Fibroblast of skin of left biceps (primary cell): ENCODE measurements at regions not wholly inside any gene's neighbourhood (a gene's known extent, or its start where the extent isn't known, plus 50 kb on each side); places are given as distances from the start of the nearest gene placed in this dataset.
"Not testable (repeated sequence)": the region's sequence is repeated elsewhere in the genome, so short reads cannot be mapped to it uniquely, and the experiment has no call there.

ENCODE experiments used
- DNase-seq, 2 experiments: peaks; one replicate each; pipeline ENCODE4 v3.0.0-alpha.2; 2013; ENCODE audit warnings: low read depth in 2 of 2

DNA sequence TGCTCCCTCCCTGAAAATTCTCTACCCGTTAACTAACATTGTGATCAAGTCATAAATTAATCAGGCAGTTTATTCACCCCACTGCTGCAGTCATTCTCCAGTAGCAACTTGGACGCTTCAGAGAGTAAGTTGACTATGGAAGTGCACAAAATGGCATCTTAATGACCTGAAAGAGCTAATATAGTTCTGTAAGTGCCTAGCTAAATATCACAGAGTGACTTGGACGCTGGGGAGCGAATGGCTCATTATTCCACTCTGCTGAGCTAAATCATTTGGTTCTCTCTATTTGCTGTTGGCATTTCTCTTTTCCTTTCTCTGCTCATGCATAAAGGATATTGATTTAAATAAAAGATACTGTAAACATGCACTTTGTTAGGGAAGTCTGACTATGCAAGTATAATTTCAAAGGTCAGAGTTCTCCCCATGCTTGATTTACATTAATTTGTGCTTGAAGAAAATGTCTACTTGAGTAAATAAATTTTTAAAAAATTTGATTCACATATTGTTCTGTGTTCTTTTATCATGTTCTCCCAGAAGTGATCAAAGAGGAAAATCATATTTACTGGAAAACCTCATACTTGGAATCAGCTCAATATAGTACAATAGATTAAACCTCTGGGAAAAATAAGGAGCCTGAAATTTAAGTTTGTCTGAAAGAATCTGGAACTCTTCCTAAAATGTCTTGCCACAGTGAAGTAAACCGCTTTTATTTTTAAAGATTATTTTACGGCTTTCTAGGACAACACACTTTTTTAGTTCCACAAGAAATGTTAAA lies 169.5 kb upstream of the HAPLN1 start:
- no peak for DNase-seq

- DNase-seq: no peak
These were observed 157.5 kb upstream of the HAPLN1 start for GRCh38 chr5:83877911-83878706.

DNA sequence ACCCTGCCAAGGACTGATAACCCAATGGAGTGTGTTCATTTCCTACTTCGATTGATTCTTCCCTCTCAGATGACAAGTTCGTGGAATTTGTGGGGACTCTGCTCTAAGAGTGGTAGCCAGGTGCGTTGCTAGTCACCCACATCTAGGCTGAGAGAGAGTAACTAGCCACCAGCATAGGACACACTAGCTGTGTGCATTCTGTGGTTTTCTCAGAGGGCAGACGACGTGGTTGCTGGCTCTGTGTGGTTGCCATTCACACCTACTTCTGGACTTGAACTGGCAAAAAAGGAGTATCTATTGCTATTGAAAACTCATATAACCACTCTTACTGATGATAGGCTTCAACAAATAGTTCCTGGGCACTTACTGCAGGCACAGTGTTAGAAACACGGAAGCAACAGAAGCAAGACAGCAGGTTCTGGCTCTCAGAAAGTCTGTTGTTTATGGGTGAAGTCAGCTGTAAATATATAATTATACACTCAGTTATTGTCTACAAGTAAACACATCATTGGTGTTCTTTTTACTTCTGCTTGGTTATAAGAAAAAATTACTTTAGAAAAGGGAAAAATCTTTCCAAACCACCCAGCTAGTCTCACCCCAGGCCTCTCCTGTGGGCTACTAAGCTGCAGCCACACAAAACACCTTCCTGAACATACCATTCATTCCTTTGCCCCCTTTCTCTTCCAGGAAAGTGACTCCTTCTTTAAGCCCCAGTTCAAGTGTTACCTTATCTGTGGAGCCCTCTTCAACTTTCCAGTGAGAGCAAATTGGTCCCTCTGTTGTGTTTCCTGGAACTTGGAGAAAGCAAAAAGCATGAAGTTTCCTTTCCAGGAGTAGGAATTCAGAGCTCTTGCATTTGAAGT lies 151.1 kb upstream of the HAPLN1 start:
- DNase-seq: no peak

DNA sequence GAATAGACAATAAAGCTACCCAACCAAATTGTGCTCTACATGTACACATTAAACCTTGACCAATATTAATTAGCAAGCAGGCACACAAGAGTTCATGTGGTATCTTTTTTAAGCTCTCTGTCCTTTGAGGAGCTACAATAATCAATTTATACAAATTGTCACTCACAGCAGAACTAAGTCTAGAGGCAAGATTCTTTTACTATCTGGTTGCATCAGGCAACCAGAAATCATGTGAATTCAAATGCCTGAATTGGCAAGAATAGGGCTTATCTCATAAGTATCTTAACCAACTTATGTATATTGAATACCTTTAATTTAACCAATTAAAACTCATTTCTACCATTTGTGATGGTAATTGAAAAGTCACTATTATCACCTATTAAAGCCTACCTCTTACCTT lies 145.5 kb upstream of the HAPLN1 start:
- DNase-seq: no peak

DNA sequence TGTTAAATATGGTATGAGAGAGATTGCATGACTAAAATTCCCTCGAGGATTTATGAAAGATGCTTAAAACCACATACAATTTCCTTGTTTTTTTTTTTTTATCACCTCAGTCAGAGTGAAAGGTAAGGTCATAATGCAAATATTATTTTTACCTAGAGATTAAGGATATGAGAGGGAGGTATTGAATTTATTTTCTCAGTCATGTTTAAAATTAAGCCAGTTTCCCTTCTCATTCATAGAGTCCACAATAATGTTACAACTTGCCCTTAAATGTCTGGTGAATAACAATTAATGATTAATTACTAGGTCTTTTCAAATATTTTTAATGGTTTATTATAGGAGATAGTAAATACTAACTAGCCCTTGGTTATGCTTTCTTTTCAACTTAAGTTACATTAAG lies 144.9 kb upstream of the HAPLN1 start:
- no peak for DNase-seq

- DNase-seq: no peak
These were observed 144.0 kb upstream of the HAPLN1 start for GRCh38 chr5:83864652-83865051.

DNA sequence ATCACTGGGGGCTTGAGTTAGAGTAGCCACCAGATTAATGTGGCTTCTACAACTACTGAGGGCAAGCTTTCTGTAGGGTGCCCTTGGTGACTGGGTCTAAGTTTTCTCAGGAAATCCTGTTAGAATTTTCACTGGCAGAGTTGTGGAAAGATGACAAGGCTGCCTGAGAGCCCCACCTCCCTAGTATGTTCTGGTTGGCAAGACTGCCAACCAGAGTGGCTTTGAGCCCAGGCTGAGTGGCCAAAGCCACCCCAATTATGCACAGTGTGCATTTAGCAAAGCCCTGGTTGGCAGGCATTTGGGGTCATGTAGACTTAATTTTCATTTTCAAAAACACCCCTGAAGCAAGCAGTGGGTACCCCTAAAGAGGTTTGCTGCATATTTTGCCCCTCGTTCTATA lies 136.7 kb upstream of the HAPLN1 start:
- no peak for DNase-seq

GRCh38 chr5:83856881-83857280 lies 136.2 kb upstream of the HAPLN1 start:
- DNase-seq: no peak

GRCh38 chr5:83850412-83850811 lies 129.8 kb upstream of the HAPLN1 start:
- DNase-seq: not testable (repeated sequence)

- no peak for DNase-seq
These were observed 128.3 kb upstream of the HAPLN1 start for GRCh38 chr5:83848941-83849340.

DNA sequence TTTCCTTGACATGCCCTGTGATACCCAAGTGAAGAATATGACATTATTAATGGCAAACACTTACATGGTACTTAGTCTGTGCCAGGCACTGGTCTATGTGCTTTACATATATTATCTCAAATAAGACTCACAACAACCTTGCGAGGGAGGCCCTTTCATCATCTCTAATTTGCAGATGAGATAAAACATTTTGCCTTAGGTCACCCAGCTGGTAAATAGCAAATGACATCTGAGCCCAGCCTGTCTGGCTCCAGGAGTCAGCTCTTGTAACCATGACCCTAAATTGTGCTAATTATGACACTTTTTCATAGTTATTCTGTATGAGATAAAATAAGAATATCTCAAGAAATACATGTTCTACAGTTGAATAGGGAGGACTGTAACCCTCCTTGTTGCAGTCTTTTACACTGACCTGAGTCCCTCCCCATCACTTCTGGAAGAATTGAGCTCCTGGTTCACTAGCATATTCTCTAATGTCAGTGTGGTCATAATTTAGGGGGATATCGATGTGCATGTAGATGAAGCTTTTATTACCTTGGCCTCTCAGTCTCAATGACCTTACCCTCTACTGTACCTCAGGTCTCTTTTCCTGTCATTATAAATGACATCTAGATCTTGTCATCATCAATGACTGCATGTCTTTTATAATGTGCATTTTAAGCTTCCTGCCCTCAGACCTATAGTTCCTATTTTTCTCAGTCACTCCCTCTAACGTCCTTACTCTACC lies 126.1 kb upstream of the HAPLN1 start:
- no peak for DNase-seq

DNA sequence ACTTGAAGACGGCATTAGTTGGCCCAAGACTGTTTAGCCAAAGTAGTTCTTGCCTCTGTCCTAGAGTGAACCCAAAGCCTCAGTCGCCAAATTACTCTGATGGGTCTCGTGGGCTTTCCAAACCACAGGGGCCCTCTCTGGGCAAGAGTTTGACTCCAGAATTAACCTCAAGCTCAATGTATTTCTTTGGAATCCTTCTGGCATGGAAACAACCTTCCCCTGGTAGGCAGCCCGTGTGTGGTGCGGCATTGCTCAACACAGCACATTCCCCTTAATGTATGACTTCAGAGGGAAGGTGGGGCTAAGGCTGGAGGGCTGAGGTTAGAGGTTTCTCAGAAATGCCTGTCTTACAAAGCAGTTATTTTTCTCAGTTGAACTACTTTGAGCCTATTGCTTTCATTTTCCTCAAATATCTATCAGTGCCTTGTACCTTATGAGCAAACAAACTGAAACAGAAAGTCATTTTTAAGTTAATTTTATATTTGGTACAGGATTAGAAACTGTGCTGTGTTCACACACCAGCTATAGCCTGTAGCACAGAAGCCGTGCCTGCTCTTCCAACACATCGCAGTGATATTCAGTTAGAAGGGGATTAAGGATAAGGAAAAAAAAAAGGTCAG lies 123.9 kb upstream of the HAPLN1 start:
- peak; percentile 84 to 88 for DNase-seq

DNA sequence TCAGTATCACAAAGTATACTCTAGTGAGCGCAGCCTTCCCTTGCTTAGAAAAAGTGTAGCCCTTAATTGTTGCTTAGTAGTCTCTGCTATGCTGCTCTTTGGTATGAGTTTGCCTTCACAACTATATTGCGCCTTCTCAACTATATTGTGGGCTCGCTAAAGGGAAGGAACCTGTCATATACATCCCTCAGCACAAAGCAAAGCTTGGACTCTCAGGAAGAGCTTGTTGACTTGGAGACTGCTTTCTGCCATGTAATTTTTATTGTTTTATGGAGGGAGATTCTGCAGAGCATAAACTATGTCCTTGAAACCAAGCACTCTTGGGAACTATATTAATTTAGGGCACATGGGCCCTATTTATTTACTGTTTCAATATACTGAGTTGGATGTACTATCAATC lies 119.1 kb upstream of the HAPLN1 start:
- DNase-seq: no peak

DNA sequence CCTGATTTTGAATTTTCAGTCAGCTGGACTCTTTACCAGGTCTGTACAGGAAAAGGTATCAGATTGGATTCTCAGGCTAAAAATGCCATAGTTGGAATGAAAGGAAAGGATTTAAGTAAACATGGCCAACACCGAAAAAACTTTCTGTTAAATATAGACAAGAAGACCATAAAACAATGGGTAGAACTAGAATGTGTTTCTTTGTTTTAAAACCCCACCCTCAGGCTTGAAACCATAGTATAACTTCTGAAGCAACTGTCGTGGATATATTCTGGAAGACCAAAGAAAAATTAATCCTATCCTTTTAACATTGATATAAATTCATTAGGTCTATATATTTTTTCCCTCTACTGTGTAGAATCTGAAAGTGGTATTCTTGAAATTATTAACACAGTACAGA lies 118.6 kb upstream of the HAPLN1 start:
- DNase-seq: no peak

DNA sequence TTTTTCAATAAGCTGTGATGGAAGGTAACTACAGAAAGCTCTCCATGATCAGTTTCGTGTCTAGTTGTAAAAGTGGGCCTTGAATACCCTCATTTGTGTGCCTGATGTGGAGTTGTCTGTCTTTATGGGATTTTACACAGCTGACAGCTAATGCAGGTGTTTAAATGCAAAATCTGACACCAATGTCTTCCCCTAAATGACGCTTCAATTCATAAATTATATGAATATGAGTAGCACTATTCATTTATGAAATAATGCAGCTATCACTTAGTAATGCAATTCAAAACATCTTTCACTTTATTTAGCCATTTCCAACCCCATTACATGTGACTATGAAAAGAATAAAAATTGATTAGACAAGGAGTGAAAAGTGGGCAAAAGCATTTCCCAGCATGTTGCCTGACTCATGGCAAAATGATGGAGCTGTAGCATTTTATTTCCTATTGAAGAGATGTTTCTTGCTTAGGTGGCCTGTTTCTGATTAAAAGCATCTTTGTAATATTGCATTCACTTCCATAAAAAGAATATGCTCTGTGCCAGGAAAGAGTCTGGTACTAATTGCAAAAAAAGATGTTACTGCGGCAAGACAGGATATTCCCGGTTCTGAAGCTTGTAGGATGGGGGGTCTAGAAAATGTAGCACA lies 116.7 kb upstream of the HAPLN1 start:
- peak; percentile 79 for DNase-seq

- no peak for DNase-seq
These were observed 113.7 kb upstream of the HAPLN1 start for GRCh38 chr5:83834306-83834705.

DNA sequence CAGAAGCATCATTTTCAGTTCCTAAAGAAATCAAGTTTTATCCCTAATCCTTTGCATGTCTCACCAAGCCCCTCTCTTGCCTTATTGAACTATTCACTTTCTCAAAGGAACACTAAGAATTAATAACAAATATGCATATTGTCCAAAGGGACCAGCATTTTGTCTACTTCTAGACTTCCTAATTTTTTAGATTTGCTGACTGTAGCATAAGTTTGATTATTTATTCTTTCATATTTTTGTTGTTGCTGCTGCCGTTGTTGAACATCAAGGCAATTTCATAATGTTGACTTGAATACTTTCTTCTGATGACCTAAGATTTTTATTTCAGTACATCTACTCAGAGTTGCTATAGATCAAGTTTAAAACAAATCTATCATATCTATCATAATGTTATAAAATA lies 111.2 kb upstream of the HAPLN1 start:
- DNase-seq: no peak

DNA sequence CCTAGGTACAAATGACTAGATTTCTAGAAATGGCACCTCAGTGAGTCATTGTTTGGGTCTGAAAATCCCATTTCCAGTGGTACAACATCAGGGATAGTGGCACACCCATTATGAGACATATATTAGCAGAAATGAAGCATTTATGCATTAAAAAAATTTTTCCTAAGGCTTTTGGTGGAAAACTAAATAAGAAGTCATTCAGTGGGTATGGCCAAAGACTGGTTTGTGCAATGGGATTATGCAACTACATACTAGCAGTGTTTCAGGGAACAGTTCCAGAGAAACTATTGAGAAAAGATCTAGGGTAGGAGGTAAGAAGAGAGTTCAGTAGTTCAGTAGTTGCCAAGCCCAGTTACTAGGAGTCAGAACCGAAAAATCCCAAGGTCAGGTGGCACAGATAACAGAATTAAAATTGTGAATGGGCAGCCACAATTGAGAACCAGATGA lies 106.5 kb upstream of the HAPLN1 start:
- peak in 1 of 2 experiments; percentile 13 for DNase-seq

GRCh38 chr5:83817591-83817990 lies 96.9 kb upstream of the HAPLN1 start:
- no peak for DNase-seq

DNA sequence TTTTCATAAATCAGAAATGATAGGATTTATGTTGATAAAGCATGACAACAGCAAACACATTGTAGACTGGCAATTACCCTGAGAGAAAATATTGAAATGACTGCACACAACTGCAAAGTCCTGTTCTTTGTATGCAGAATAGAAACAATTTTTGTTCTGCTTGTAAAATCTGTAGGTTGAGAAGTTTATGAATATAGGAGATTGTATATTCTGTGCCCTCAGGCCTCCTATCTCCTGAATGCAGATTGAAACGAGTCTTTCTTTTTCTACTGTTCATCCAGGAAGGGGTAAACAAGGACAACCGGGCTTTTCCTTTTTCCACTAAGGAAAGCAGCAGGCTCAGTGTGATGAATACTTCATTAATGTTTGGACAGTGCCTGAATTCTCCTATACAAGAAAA lies 95.0 kb upstream of the HAPLN1 start:
- DNase-seq: no peak

GRCh38 chr5:83810511-83810910 lies 89.9 kb upstream of the HAPLN1 start:
- no peak for DNase-seq
